NCI-H526 treated with DMSO at 0.1 percent for 48 hours (cell line): ENCODE measurements at regions not wholly inside any gene's neighbourhood (a gene's known extent, or its start where the extent isn't known, plus 50 kb on each side); places are given as distances from the start of the nearest gene placed in this dataset.
"Not testable (repeated sequence)": the region's sequence is repeated elsewhere in the genome, so short reads cannot be mapped to it uniquely, and the experiment has no call there.

Experiments
- DNase-seq: peaks from one replicate; lab custom pipeline; 2025; lab: John Stamatoyannopoulos, UW

DNA sequence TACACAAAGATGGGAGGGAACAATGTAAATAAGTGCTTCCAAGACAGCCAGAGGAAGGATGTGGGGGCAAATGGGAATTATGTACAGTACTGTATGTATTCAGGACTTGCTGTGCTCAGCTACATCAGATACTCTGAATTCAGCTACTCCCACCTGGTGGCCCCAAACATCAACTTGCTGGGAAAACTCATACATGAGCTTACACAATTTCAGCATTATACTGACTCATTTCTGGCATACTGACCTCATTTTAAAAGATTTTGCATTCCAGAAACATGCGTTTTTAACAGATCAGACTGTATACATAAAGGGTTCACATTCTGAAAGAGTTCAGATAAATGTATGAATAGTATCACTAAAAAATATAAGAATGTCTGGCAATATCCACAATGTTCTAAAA is 59.7 kb downstream of the GPX5 start:
- DNase-seq, result no peak

DNA sequence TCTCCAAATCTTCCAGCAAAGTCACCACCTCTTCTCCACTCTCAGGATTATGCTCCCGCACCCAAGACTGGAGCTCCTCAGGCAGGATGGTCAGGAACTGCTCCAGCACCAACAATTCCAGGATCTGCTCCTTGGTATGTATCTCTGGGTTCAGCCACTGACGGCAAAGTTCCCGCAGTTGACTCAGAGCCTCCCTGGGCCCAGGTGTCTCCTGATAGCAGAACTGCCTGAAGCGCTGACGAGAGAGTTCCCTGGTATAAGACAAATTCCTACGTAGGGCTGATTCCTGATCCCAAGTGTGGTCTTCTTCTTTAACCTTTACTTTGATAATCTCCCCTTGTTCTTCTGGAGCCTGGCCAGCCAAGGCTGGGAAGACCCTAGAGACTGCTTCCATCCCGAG is 60.6 kb downstream of the GPX5 start:
- DNase-seq, result no peak

DNA sequence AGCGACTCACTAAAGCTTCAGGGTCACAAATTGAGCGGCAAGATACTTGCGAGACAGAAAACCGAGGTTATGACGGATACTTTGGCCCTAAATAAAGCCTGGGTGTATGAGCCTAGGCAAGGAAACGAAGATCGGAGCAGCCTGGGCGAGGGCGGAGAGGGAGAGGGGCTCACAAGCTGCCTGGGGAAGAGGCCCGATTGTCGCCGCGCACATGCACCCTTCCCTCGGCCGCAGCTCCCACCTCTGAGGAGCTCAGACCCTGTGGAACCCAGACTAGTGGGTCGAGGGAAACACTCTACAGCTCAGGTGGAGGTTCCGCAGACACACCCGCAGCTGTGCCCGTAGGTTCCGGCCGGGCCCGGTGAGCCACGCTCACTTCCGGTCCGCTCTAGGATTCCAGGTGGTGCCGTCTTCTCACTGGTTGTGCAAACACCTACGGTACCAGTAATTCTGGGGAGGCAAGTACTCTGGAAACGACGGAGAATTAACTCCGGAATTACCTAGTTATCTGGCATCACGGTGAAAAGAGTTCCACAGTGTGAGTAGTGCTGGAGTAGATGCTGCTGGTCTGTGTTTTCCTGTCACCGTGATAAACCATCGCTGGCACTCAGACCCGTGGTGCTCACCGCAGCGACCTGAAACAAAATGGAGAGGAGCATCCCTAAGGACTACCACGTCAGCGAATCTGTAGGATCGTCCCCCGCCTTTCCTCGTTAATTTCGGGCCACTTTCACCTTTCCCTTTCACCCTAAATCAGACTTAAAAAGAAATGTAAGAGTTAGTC is 61.5 kb downstream of the GPX5 start:
- DNase-seq, result peak; percentile 39

DNA sequence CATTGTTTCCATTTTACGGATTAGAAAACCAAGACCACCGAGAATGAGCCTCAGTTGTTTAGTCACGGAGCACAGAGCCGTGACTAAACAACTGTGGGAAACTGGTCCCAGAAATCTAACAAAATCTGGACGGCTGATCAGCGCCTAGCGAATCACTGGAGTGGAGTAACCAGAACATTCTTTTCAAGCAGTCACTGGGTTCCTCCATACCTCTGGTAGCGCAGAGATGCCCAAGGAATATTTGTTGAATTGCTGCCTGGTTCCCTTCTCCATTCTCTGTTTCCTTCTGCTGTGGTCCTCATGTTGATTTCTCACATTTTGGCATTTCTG is 62.0 kb downstream of the GPX5 start:
- no peak for DNase-seq

DNA sequence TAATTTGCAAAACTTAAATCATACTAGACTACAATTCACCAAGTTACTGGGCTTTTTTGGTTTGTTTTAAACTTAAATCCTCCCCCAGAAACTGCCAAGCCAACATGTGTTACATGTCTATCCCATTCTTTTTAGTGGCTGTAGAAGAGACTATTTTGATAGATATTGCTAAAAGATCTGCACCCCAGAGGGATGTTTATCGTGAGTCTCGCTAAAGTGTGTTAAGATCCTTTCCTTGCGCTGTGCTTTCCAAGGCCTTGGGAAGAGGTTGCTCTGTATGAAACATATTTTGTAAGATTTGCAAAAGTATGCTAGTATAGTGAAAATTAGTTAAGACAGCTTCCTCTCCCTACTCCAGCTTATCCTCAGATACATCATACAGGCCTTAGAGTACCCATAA is 63.0 kb downstream of the GPX5 start:
- no peak for DNase-seq

DNA sequence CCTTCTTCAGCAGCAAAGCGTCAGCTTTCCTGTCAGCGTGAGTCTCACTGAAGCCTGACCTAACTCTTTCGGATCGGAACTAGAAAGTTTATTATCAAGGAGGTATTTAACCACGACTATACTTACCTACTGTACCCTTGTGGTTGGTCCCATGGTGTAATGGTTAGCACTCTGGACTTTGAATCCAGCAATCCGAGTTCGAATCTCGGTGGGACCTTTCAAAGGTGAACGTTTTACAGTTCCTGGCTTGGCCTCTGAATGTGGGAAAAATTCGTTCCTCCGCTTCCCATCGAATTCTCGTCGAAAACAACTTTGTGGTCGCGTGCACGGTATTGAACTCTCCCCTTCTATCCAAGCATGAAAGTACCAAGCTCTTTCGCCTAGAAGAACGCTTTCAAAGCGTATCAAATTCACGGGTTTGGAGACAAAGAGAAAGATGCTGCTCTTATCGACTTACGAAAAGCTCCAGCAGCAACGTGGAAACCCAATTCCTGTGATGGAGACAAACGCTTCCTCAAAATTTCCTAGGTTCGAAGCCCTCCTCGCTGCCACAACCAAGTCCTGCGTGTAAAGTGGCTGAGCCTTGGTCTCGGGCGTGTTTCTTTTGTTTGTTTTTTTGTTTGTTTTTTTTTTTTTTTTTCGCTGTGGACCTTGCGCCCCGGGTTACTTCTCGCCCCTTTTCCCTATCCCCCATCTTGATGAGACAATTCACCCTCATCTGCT is 63.7 kb downstream of the GPX5 start:
- DNase-seq, result peak; percentile 43

DNA sequence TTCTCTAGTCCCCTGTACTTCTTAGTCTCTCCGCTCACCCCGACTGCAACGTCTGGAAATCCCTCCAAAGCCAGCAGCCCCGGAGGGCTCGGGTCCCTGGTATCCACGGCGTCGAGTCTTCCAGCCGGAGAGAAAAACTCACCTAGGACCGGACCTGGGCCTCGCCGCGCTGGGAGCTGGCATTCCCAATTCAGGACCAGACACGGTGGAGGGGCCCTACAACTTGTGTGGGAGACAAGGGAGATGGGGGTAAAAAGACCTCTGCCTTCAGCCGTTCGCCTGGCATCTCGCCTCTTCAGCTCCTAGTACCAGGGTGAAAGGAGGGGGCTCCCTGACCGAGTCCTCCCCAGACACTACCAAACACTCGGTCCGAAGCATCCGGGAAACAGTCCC is 64.3 kb downstream of the GPX5 start:
- no peak for DNase-seq

DNA sequence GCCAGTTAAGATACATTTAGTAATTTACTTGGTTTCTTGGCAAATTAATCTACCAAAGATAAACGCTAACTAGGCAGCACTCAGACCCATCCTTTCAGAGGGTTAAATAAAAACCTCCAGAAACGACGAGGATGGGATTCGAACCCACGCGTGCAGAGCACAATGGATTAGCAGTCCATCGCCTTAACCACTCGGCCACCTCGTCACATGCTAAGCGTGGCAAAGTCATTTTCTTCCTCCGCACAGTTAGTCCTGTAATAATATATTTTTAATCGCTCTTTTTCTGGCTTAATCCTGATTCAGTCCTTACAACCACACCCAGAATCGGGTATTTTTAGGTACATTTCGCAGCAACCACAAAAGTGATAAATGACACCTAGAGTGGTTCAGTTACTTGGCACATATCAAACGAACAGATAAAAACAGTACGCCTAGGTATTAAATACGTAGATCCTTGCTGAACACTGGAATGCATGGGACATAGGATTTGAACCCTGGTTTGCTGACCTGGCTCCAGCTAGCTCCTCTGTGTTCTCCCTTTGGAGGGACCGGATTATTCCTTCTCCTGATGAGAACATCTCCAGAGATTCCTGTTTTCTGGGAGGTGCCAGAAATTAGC is 71.6 kb downstream of the GPX5 start:
- DNase-seq, result peak; percentile 30

DNA sequence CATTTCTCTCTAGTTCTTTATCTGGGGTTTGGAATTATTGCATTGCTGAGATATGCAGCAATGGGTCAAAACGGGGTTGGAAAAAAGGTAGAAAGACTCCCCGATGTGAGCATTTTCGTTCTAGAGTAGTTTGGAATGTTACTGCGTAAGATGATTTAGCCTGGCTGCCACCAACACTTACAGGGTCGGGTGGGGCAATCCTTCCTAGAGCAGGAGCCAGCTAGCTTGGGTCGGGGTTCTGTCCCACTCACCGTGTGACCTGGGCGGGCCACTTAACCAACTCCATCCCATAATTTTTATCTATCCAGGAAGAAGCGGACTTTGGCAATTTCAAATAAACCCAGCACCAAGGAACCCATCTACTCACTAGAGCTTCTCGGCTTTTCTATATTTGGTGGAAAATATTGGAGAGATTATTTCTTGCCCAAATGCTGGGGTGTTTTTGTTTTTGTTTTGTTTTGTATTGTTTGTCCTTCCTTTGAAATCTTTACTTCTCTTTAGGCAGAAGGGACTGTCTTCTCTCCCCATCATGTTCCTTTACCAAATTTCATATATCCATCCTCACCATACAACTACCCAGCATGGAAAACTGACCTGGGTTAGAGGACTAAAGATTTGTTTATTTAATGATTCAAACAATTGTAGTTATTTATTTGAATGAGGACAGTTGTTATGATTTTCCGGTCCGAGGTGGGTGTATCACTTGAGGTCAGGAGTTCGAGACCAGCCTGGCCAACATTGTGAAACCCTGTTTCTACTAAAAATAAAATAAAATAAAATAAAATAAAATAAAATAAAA is 72.4 kb downstream of the GPX5 start:
- no peak for DNase-seq

DNA sequence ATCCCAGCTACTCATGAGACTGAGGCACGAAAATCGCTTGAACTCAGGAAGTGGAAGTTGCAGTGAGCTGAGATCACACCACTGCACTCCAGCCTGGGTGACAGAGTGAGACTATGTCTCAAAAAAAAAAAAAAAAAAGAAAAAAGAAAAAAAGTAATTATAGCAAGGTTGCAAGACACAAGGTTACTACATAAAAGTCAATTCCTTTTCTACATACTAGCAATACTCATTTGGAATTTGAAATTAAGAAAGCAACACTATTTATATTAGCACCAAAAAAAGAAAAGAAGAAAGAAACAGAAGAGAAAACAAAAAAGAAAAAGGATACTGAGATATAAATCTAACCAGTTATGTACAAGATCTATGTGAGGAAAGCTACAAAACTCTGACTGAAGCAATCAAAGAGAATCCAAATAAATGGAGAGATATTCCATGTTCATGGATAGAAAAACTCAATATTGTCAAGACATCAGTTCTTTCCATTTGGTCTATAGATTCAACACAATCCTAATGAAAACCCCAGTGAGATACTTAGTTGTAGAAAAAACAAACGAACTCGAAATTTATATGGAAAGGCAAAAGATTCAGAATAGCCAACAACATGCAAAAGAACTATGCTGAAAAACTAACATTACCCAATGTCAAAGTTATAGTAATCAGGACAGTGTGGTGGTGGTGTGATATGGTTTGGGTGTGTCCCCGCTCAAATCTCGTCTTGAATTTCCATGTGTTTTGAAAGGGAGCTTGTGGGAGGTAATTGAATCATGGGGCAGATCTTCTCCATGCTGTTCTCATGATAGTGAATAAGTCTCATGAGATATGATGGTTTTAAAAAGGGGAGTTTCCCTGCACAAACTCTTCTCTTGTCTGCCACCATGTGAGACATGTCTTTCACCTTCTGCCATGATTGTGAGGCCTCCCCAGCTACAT is 73.3 kb downstream of the GPX5 start:
- DNase-seq, result no peak

DNA sequence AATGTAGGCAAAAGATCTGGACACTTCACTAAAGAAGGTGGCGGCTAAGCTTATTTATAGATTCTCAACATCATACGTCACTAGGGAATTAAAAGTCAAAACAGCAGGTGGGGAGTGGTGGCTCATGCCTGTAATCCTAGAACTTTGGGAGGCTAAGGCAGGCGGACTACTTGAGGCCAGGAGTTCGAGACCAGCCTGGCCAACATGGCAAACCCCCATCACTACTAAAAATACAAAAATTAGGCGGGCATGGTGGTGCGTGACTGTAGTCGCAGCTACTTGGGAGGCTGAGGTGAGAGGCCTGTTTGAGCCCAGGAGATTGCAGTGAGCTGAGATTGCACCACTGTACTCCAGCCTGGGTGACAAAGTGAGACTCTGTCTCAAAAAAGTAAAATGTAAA is 74.6 kb downstream of the GPX5 start:
- no peak for DNase-seq

DNA sequence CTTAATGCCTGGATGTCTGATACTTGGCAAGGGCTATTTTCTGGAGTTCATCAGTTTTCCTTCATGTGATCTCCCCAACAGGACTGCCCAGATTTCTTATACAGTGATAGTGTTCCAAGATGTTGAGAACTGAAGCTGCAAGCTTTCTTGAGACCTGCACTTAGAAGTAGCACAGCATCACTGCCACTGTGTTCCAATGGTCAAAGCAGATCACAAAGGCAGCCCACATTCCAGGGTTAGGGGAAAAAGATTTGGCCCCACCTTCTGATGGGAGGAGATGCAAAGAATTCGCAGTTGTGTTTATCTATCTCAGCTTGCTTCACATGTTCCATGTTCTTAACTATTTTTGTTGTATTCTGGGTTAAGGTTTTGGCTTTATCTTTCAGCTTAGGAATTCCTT is 78.2 kb downstream of the GPX5 start:
- no peak for DNase-seq

DNA sequence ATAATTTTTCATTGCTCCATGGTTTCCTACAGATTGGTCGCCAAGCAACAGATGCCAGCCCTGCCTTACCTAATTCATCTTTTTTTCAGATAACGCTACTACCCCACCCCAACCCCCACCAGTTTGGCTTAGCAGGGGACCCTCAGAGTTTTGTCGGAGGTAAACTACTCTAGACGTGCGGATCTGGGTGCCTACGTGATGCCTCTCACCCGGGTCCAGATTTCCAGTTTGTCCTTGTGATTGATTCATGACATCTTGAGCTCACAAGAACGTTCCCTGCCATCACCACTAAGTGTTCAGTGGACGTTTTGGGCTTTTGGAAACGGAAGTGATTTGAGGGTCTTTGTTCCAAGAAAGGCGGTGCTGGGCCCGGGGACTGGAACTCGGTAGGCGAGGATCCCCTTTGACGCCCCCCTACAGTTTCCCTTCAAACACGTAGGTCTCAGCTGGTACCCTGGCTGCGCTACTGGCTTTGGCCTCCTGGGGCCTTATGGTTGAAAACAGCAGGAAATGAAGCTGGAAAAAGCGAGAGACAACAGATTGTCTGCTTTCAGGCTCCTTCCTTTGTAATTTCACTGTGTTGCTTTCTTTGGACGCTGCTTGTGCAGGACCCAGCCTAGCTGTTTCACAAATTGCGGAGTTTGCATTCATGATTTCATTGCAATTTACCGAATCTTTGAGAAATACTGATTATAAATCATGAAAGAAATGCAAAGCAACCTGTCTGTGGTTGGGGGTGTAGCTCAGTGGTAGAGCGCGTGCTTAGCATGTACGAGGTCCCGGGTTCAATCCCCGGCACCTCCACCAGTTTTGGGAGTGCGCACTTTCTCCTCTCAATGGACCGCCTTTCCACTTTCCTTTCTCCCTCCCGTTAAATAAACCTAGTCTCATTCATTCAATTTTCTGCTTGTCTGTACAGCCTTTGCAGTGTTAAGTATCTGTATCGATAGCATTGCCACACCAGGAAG is 81.0 kb downstream of the GPX5 start:
- peak; percentile 55 for DNase-seq

DNA sequence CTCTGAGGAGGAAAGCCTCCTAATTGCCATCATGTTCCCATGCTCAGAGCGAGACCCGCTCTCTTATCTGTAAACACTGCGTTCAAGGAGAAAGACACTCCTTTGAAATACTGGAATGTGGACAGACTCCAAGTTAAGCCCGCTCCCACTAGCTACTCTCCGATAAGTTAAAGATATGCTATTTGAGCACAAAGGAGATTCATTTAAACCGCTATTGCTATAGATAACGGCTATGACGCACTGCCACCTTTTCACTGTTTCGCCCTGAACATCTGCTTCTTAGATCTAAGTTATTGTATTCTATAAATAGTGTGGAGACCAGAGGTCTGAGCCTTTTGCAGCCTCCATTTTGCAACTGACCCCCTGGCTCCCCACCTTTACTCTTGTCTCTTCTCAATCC is 82.3 kb downstream of the GPX5 start:
- no peak for DNase-seq

DNA sequence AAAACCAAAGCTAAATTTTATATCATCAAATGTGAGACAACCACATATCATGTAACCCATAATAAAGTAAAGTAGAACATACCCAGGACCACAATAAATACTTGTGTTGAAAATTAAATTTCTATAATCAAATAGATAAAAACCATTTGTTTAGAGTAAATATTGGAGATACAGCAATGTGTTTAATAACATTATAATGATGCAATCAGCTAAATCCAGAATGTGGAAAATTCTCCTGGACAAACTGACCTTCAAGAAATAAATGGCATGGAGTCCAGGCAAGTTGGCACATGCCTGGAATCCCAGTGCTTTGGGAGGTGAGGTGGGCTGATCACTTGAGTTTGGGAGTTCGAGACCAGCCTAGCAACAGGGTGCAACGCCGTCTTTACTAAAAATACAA is 84.0 kb downstream of the GPX5 start:
- DNase-seq, result no peak

DNA sequence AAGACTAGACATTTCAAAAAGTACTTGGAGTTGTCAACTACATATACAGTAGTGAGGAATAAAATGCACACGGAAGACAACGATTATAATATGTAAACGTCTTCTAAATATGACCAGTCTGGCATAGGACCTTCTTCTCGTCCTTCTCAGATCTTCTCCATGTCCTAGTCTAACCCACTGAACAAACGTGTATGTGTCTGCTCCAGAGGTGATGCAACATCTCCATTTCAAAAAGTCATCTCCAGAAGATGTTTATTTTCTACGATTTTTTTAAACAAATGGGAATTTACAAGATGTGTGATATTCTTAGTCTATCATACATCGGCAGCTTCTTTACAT is 89.9 kb downstream of the GPX5 start:
- DNase-seq, result no peak

DNA sequence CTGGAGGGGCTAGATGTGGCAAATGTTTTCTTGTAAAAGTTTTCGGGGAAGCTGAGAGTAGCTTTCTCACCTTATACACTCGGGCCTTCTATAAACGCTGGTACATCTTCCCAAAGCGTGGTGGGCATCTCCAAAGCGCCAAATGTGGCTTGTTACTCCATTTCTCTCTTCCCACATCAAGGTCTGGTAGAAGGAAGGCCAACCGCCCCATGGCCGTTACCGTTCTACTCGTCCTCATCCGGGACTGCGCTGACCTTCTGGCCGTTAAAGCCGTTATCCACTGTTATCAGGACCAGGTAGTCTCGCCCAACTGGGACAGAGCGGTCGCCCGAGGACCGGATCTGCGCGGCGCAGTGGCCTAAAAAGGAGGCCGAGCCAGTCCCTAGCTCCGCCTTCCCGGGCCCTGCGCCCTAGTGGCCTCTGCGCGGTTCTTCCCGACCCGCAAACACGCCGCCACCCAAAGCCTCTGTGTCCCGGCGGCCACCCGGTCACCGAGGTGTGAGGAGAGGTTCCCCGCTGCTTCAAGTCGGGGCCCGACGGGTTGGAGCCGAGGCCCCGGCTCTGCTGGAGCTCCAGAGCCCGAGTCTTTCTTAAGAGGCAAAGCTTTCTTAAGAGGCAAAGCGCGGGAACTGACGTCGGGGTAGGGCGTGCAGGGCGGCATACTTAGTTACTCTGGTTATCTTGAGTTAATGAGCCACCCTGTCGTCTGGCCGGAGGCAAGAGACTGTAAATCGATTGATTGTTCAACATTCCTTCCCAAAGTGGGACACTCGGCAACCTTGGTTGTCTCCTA is 90.5 kb downstream of the GPX5 start:
- DNase-seq, result no peak

DNA sequence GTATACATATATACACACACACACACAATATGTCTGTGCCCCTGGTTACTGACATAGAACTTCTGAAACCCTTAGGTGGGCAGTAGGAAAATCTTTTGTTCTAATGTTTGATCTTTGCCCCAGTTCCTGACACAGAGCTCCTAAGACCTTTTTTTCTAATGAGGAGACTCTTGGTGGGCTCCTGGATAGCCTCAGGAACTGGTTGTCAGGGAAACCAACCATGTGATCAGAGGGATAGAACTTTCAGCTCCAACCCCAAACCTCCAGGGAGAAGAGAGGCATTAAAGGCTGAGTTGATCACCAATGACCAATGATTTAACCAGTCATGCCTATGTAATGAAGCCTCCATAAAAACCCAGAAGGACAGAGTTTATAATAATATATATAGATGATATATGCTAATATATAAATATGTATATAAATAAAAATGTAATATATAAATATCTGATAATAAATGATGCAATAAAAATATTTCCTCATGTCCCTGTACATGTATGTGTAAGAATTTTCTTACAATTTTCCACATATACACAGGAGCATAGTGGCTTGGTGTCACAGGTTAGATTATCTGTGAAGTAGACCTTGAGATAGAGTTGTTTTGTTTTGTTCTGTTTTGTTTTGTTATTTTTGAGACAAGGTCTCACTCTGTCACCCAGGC is 93.3 kb downstream of the GPX5 start:
- DNase-seq, result no peak

DNA sequence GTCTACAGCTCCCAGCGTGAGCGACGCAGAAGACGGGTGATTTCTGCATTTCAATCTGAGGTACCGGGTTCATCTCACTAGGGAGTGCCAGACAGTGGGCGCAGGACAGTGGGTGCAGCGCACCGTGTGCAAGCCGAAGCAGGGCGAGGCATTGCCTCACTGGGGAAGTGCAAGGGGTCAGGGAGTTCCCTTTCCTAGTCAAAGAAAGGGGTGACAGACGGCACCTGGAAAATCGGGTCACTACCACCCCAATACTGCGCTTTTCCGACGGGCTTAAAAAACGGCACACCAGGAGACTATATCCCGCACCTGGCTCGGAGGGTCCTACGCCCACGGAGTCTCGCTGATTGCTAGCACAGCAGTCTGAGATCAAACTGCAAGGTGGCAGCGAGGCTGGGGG is 95.6 kb downstream of the GPX5 start:
- DNase-seq, result not testable (repeated sequence)
